H1 (cell line): ENCODE measurements at regions not wholly inside any gene's neighbourhood (a gene's known extent, or its start where the extent isn't known, plus 50 kb on each side); places are given as distances from the start of the nearest gene placed in this dataset.

Experiments
- CBX5 ChIP-seq: fragments of 300-800, 300-1000 bp; sonication (generic); IDR thresholded peaks from 2 replicates; pipeline ENCODE4 v1.7.1; 2016; ENCODE audit warnings: antibody characterized with exemption, low read length, low read depth
- CHD7 ChIP-seq: fragments of 300-600 bp; sonication (generic); IDR thresholded peaks from 2 replicates; pipeline ENCODE4 v1.7.1; 2012; ENCODE audit warnings: low read length, moderate library complexity, mild to moderate bottlenecking, inconsistent platforms; ENCODE audit not compliant: insufficient replicate concordance
- CREB1 ChIP-seq: IDR thresholded peaks from 2 replicates; pipeline ENCODE4 v1.6.1; 2012; ENCODE audit warnings: inconsistent platforms
- JUND ChIP-seq: IDR thresholded peaks from 2 replicates; pipeline ENCODE4 v1.6.1; 2011; ENCODE audit warnings: mild to moderate bottlenecking, improper control_type of control experiment, low read length
- POLR2AphosphoS5 ChIP-seq: IDR thresholded peaks from 2 replicates; pipeline ENCODE4 v1.6.1; 2011; ENCODE audit warnings: low read depth, low read length

- TF ChIP-seq CHD7 (no peak), CBX5 (no peak), JUND (no peak), CREB1 (no peak), POLR2AphosphoS5 (no peak)
- TF ChIP-seq, all 59 proteins: peak for 0
Observed at GRCh38 chr1:30313176-30313575, 410.2 kb downstream of the MATN1 start (continued).
